ENCODE measurements at regions not wholly inside any gene's neighbourhood (a gene's known extent, or its start where the extent isn't known, plus 50 kb on each side); places are given as distances from the start of the nearest gene placed in this dataset.

- peaks cover 58% of the 10 kb centered on the region for H3K4me1 Mint-ChIP-seq
- H3K4me3 Mint-ChIP-seq = no peak overlapping the region
- no peak for DNase-seq (ENCODE audit: low read depth, low spot score)
- no peaks in the 10 kb centered on the region for H3K27me3 Mint-ChIP-seq (ENCODE audit: low read depth)
- peaks cover 4% of the 10 kb centered on the region for H3K9me3 Mint-ChIP-seq
- H3K36me3 Mint-ChIP-seq (ENCODE audit: low read depth) = no peaks in the 10 kb centered on the region
- peak overlapping the region; percentile 69 for H3K27ac Mint-ChIP-seq (ENCODE audit: unreplicated experiment)
- no peak for TF ChIP-seq CTCF (conservative IDR thresholded peaks at IDR 0.05)
Observed at GRCh38 chr3:150255826-150256225, 152.3 kb upstream of the TSC22D2 start.

GRCh38 chr3:150255413-150255812 lies 152.7 kb upstream of the TSC22D2 start:
- Mint-ChIP-seq H3K27ac (ENCODE audit: unreplicated experiment) (no peak overlapping the region), H3K4me3 (no peak overlapping the region), H3K27me3 (ENCODE audit: low read depth) (no peaks in the 10 kb centered on the region), H3K4me1 (peaks cover 61% of the 10 kb centered on the region), H3K9me3 (peaks cover 4% of the 10 kb centered on the region), H3K36me3 (ENCODE audit: low read depth) (no peaks in the 10 kb centered on the region)
- DNase-seq (ENCODE audit: low read depth, low spot score) = no peak
- no peak for TF ChIP-seq CTCF (conservative IDR thresholded peaks at IDR 0.05)

- Mint-ChIP-seq H3K36me3 (ENCODE audit: low read depth) (no peaks in the 10 kb centered on the region), H3K4me1 (peaks cover 62% of the 10 kb centered on the region), H3K9me3 (peaks cover 4% of the 10 kb centered on the region), H3K27ac (ENCODE audit: unreplicated experiment) (peak overlapping the region; percentile 21), H3K27me3 (ENCODE audit: low read depth) (no peaks in the 10 kb centered on the region), H3K4me3 (no peak overlapping the region)
- no peak for DNase-seq (ENCODE audit: low read depth, low spot score)
- TF ChIP-seq CTCF (conservative IDR thresholded peaks at IDR 0.05) = no peak
Observed at GRCh38 chr3:150254309-150254708, 153.8 kb upstream of the TSC22D2 start.

- Mint-ChIP-seq H3K9me3 (peaks cover 4% of the 10 kb centered on the region), H3K36me3 (ENCODE audit: low read depth) (no peaks in the 10 kb centered on the region), H3K27me3 (ENCODE audit: low read depth) (no peaks in the 10 kb centered on the region), H3K27ac (ENCODE audit: unreplicated experiment) (no peak overlapping the region), H3K4me1 (peaks cover 67% of the 10 kb centered on the region), H3K4me3 (no peak overlapping the region)
- no peak for DNase-seq (ENCODE audit: low read depth, low spot score)
- TF ChIP-seq CTCF (conservative IDR thresholded peaks at IDR 0.05) = no peak
Observed at GRCh38 chr3:150253622-150254021, 154.5 kb upstream of the TSC22D2 start.

GRCh38 chr3:150252462-150252861 lies 155.6 kb upstream of the TSC22D2 start:
- no peaks in the 10 kb centered on the region for H3K27me3 Mint-ChIP-seq (ENCODE audit: low read depth)
- no peak overlapping the region for H3K4me3 Mint-ChIP-seq
- no peak for TF ChIP-seq CTCF (conservative IDR thresholded peaks at IDR 0.05)
- H3K36me3 Mint-ChIP-seq (ENCODE audit: low read depth) = no peaks in the 10 kb centered on the region
- peaks cover 75% of the 10 kb centered on the region for H3K4me1 Mint-ChIP-seq
- no peak for DNase-seq (ENCODE audit: low read depth, low spot score)
- peaks cover 4% of the 10 kb centered on the region for H3K9me3 Mint-ChIP-seq
- no peak overlapping the region for H3K27ac Mint-ChIP-seq (ENCODE audit: unreplicated experiment)

Data from neural crest cell (in vitro differentiated cells).